DND-41 (cell line): ENCODE measurements at regions not wholly inside any gene's neighbourhood (a gene's known extent, or its start where the extent isn't known, plus 50 kb on each side); places are given as distances from the start of the nearest gene placed in this dataset.

Source experiments
- CTCF ChIP-seq: IDR thresholded peaks from 2 replicates; pipeline ENCODE4 v1.5.1; 2012; ENCODE audit warnings: borderline replicate concordance, low read length, moderate library complexity, mild to moderate bottlenecking; ENCODE audit not compliant: poor library complexity, severe bottlenecking; ENCODE audit errors: extremely low read depth
- EZH2 ChIP-seq: IDR thresholded peaks from 3 replicates; pipeline ENCODE4 v1.6.1; 2012; ENCODE audit warnings: borderline replicate concordance, low read depth, mild to moderate bottlenecking, moderate library complexity, low read length, inconsistent platforms; ENCODE audit not compliant: severe bottlenecking

- TF ChIP-seq CTCF: no peak
- no peak for TF ChIP-seq EZH2
These were observed 179.6 kb downstream of the LMO4 start for GRCh38 chr1:87508247-87508787.
